ENCODE measurements at regions not wholly inside any gene's neighbourhood (a gene's known extent, or its start where the extent isn't known, plus 50 kb on each side); places are given as distances from the start of the nearest gene placed in this dataset.
A peak's percentile ranks its signal among the peaks of the same experiment; 100 is the strongest.
"Not testable (repeated sequence)": the region's sequence is repeated elsewhere in the genome, so short reads cannot be mapped to it uniquely, and the experiment has no call there.

DNA sequence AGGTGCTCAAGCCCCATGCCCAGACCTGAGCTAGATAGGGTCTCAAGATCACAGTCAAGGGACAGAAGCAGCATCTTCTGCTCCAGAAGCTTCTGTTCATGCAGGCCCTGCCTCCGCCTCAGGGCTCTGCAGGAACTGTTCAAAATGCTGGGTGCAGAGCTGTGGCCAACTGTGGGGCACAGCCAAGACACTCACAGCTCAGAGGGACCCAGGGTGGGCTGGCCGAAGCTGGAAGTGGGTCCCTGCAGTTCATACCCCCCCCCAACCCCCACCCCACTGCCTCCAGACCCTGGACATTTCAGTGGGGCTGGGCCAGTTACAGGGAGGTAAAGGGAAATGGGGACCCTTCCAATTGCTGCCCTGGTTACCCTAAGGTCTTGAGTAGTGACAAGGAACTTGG lies 129.0 kb downstream of the CRYBB2 start:
- Histone ChIP-seq H3K27me3 (no peaks in the 10 kb centered on the region), H3K4me3 (no peak overlapping the region), H3K27ac (no peak overlapping the region), H3K36me3 (ENCODE audit: low read depth, missing control alignments) (no peaks in the 10 kb centered on the region), H3K4me1 (peaks cover 12% of the 10 kb centered on the region), H3K9me3 (no peaks in the 10 kb centered on the region)
- 63 to 86% methylated on average over 2 of the region's 2 CpGs for WGBS, 2 donors
- TF ChIP-seq POLR2A (IDR thresholded peaks at IDR 0.05): no peak
- TF ChIP-seq, protein P1, sequence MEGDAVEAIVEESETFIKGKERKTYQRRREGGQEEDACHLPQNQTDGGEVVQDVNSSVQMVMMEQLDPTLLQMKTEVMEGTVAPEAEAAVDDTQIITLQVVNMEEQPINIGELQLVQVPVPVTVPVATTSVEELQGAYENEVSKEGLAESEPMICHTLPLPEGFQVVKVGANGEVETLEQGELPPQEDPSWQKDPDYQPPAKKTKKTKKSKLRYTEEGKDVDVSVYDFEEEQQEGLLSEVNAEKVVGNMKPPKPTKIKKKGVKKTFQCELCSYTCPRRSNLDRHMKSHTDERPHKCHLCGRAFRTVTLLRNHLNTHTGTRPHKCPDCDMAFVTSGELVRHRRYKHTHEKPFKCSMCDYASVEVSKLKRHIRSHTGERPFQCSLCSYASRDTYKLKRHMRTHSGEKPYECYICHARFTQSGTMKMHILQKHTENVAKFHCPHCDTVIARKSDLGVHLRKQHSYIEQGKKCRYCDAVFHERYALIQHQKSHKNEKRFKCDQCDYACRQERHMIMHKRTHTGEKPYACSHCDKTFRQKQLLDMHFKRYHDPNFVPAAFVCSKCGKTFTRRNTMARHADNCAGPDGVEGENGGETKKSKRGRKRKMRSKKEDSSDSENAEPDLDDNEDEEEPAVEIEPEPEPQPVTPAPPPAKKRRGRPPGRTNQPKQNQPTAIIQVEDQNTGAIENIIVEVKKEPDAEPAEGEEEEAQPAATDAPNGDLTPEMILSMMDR (IDR thresholded peaks at IDR 0.05): no peak
- intact Hi-C loops (cut with DNase I; ENCODE audit: low total_unique reads): no loop called here
- DNase-seq: peak; percentile 9

DNA sequence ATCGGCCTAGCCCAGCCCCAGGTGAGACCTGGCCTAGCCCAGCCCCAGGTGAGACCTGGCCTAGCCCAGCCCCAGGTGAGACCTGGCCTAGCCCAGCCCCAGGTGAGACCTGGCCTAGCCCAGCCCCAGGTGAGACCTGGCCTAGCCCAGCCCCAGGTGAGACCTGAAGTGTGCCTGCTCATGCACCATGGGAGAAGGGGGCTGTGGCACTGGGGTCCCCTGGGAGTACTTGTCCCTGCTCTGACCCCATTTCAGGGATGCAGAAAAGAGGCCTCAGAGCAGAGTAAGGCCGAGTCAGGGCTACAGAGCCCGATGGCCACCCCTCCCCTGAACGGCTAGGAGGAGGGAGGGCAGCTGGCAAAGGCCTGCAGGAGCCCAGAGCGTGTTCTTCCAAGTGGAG lies 129.6 kb downstream of the CRYBB2 start:
- not testable (repeated sequence) for H3K9me3 ChIP-seq

DNA sequence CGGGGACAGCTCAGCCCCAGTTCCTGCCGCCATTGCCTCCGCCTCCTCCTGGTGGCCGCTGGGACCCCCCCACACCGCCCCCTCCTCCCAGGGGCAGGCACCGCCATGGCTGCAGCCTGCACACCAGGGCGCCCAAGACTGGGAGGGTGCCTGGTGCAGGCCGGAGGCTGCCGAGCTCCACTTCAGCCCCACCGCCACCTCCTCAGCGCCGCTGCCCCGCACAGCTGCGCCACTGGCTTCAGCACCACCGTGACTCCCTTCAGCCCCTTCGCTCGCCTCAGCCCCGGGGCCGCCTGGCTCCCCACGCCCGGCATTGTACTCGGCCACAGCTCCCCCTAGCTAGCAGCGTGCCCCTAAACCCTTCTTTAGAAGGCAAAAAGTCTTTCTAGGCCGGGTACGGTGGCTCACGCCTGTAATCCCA lies 131.1 kb downstream of the CRYBB2 start:
- intact Hi-C loops (cut with DNase I; ENCODE audit: low total_unique reads): no loop called here
- WGBS, 2 donors: 87 to 89% methylated on average over 14 to 26 of the region's 26 CpGs
- H3K4me3 ChIP-seq: no peak overlapping the region
- DNase-seq: no peak
- H3K27me3 ChIP-seq: no peaks in the 10 kb centered on the region
- TF ChIP-seq, protein P1 (IDR thresholded peaks at IDR 0.05): no peak
- no peak for TF ChIP-seq POLR2A (IDR thresholded peaks at IDR 0.05)
- H3K27ac ChIP-seq: no peak overlapping the region
- H3K4me1 ChIP-seq: peaks cover 12% of the 10 kb centered on the region
- no peaks in the 10 kb centered on the region for H3K9me3 ChIP-seq
- no peaks in the 10 kb centered on the region for H3K36me3 ChIP-seq (ENCODE audit: low read depth, missing control alignments)

More for the DNA sequence above, 129.6 kb downstream of the CRYBB2 start:
- WGBS, 2 donors: 60 to 75% methylated on average over 2 to 5 of the region's 5 CpGs
- H3K27me3 ChIP-seq; H3K27ac ChIP-seq; H3K4me3 ChIP-seq; H3K36me3 ChIP-seq (ENCODE audit: low read depth, missing control alignments); intact Hi-C loops (cut with DNase I; ENCODE audit: low total_unique reads); DNase-seq: not testable (repeated sequence)
- peaks cover 12% of the 10 kb centered on the region for H3K4me1 ChIP-seq

DNA sequence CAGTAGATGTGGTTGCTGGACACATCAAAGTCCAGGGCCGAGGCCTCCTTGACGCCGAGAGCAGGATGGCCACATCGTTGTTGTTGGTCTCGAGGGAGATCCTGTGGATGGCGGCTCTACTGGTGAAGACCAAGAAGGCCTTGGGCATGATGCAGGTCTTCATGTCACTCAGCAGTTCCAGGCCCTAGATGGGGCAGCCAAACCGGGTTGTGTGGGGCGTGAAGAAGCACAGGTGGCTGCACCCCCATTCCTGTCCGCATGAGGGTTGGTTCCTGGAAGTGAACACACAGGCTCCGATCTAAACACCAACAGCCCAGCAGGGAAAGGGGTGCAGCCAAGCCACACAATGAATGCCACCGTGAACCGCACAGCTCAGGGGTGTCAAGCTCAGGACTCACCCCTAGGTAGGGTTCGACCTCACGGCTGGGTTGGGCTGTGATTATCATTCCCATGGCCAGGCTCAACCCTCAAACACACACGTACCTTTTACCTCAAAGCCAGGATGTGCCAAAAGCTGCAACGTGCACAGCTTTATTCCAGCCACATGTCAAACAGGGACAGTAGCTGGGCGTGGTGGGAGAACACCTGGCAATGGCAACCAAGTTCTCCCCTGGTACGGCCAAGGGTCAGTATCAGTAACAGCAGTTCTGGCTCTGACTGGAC lies 132.3 kb downstream of the CRYBB2 start:
- Histone ChIP-seq H3K4me3 (no peak overlapping the region), H3K4me1 (peaks cover 12% of the 10 kb centered on the region), H3K36me3 (ENCODE audit: low read depth, missing control alignments) (no peaks in the 10 kb centered on the region), H3K9me3 (no peaks in the 10 kb centered on the region), H3K27me3 (no peaks in the 10 kb centered on the region), H3K27ac (no peak overlapping the region)
- WGBS, 2 donors: 93 to 96% methylated on average over 12 to 18 of the region's 18 CpGs
- DNase-seq: no peak
- TF ChIP-seq POLR2A (IDR thresholded peaks at IDR 0.05): no peak
- TF ChIP-seq, protein P1 (IDR thresholded peaks at IDR 0.05): no peak
- intact Hi-C loops (cut with DNase I; ENCODE audit: low total_unique reads): no loop called here

DNA sequence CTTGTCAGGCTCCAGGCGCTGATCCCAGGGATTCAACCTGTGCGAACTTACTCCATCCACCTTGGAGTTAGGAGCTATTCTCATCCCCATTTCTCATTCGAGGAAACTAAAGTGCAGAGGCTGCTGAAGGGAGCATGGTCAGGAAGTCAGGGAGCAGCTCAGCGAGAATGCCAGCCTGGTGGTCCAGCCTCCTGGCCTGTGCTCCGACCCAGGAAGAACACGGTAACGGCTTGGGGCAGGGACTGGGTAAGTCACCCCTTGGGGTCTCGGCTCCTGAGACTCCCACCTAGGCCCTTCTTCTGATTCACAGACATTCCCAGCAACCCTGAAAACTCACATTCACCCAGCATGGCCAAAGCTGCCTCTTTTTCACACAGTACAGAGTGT lies 132.8 kb downstream of the CRYBB2 start:
- 86 to 96% methylated on average over 4 to 8 of the region's 8 CpGs for WGBS, 2 donors
- no peak for DNase-seq
- no peaks in the 10 kb centered on the region for H3K36me3 ChIP-seq (ENCODE audit: low read depth, missing control alignments)

More for the DNA sequence above, 132.8 kb downstream of the CRYBB2 start:
- Histone ChIP-seq H3K27ac (no peak overlapping the region), H3K4me3 (no peak overlapping the region), H3K4me1 (peaks cover 9% of the 10 kb centered on the region), H3K27me3 (no peaks in the 10 kb centered on the region), H3K9me3 (no peaks in the 10 kb centered on the region)
- TF ChIP-seq POLR2A (IDR thresholded peaks at IDR 0.05): no peak
- TF ChIP-seq, protein P1 (IDR thresholded peaks at IDR 0.05): no peak
- intact Hi-C loops (cut with DNase I; ENCODE audit: low total_unique reads): no loop called here
